ENCODE measurements at regions not wholly inside any gene's neighbourhood (a gene's known extent, or its start where the extent isn't known, plus 50 kb on each side); places are given as distances from the start of the nearest gene placed in this dataset.

DNA sequence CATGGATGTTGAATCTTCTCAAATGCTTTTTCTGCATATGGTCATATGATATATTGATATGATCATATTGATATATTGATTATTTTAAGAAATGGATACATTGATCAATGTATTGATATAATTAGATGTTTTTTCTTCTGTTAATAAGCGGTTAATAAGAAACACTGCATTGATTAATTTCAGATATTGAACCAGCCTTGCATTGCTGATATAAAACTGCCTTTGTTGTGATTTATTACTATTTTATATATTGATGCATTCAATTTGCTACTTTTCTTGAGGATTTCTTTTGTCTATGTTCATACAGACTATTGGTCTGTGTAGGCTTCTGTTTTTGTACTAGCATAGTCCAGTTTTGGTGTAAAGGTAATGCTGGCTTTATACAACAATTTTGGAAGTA, 79.7 kb upstream of the ELN start:
- TF ChIP-seq, protein P1, sequence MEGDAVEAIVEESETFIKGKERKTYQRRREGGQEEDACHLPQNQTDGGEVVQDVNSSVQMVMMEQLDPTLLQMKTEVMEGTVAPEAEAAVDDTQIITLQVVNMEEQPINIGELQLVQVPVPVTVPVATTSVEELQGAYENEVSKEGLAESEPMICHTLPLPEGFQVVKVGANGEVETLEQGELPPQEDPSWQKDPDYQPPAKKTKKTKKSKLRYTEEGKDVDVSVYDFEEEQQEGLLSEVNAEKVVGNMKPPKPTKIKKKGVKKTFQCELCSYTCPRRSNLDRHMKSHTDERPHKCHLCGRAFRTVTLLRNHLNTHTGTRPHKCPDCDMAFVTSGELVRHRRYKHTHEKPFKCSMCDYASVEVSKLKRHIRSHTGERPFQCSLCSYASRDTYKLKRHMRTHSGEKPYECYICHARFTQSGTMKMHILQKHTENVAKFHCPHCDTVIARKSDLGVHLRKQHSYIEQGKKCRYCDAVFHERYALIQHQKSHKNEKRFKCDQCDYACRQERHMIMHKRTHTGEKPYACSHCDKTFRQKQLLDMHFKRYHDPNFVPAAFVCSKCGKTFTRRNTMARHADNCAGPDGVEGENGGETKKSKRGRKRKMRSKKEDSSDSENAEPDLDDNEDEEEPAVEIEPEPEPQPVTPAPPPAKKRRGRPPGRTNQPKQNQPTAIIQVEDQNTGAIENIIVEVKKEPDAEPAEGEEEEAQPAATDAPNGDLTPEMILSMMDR (IDR thresholded peaks at IDR 0.05; ENCODE audit: insufficient read depth, low read depth, low read length), result no peak
- no peak for TF ChIP-seq EZH2 (IDR thresholded peaks at IDR 0.05; ENCODE audit: insufficient read depth, low read length)
